ENCODE measurements at regions not wholly inside any gene's neighbourhood (a gene's known extent, or its start where the extent isn't known, plus 50 kb on each side); places are given as distances from the start of the nearest gene placed in this dataset.

GRCh38 chr6:1542335-1542734 is 67.4 kb upstream of the FOXC1 start:
- DNase-seq (ENCODE audit: low spot score): no peak
- intact Hi-C loops (cut with DNase I): no loop called here

- intact Hi-C loops (cut with DNase I): no loop called here
- no peak for DNase-seq (ENCODE audit: low spot score)
Measured at GRCh38 chr6:1542764-1543163, 67.0 kb upstream of the FOXC1 start.

- no peak for DNase-seq (ENCODE audit: low spot score)
- intact Hi-C loops (cut with DNase I): no loop called here
Measured at GRCh38 chr6:1544000-1544399, 65.7 kb upstream of the FOXC1 start.

GRCh38 chr6:1544603-1545002 is 65.1 kb upstream of the FOXC1 start:
- no peak for DNase-seq (ENCODE audit: low spot score)
- intact Hi-C loops (cut with DNase I): no loop called here

- no peak for DNase-seq (ENCODE audit: low spot score)
- intact Hi-C loops (cut with DNase I): no loop called here
Measured at GRCh38 chr6:1545654-1546053, 64.1 kb upstream of the FOXC1 start.

- DNase-seq (ENCODE audit: low spot score): no peak
- intact Hi-C loops (cut with DNase I): no loop called here
Measured at GRCh38 chr6:1547785-1548184, 61.9 kb upstream of the FOXC1 start.

GRCh38 chr6:1551249-1551648 is 58.5 kb upstream of the FOXC1 start:
- no peak for DNase-seq (ENCODE audit: low spot score)
- intact Hi-C loops (cut with DNase I): no loop called here

GRCh38 chr6:1552296-1552761 is 57.4 kb upstream of the FOXC1 start:
- intact Hi-C loops (cut with DNase I): no loop called here
- no peak for DNase-seq (ENCODE audit: low spot score)

- intact Hi-C loops (cut with DNase I): no loop called here
Measured at GRCh38 chr6:1553562-1554083, 56.1 kb upstream of the FOXC1 start.

GRCh38 chr6:1554141-1554475 is 55.6 kb upstream of the FOXC1 start:
- intact Hi-C loops (cut with DNase I): no loop called here
- no peak for DNase-seq (ENCODE audit: low spot score)

More at GRCh38 chr6:1553562-1554083, 56.1 kb upstream of the FOXC1 start:
- no peak for DNase-seq (ENCODE audit: low spot score)

- peak; percentile 93 for DNase-seq (ENCODE audit: low spot score)
- intact Hi-C loops (cut with DNase I): no loop called here
Measured at GRCh38 chr6:1554476-1555310, 55.0 kb upstream of the FOXC1 start.

- no peak for DNase-seq (ENCODE audit: low spot score)
- intact Hi-C loops (cut with DNase I): no loop called here
Measured at GRCh38 chr6:1558388-1558787, 51.3 kb upstream of the FOXC1 start.

Measured in posterior vena cava (tissue), 2 donors.